ENCODE measurements at regions not wholly inside any gene's neighbourhood (a gene's known extent, or its start where the extent isn't known, plus 50 kb on each side); places are given as distances from the start of the nearest gene placed in this dataset.

GRCh38 chr9:22590336-22591033 is 143.9 kb downstream of the DMRTA1 start:
- no peak for DNase-seq (ENCODE audit: low read depth)
- TF ChIP-seq CTCF (conservative IDR thresholded peaks at IDR 0.05; ENCODE audit: low read depth, low read length), result no peak
- H3K4me3 ChIP-seq (ENCODE audit: low read length), result no peak overlapping the region

GRCh38 chr9:22595805-22596204 is 149.2 kb downstream of the DMRTA1 start:
- TF ChIP-seq CTCF (conservative IDR thresholded peaks at IDR 0.05; ENCODE audit: low read depth, low read length), result no peak
- no peak overlapping the region for H3K4me3 ChIP-seq (ENCODE audit: low read length)
- DNase-seq (ENCODE audit: low read depth), result no peak

GRCh38 chr9:22617156-22617555 is 170.5 kb downstream of the DMRTA1 start:
- no peak overlapping the region for H3K4me3 ChIP-seq (ENCODE audit: low read length)
- no peak for DNase-seq (ENCODE audit: low read depth)
- TF ChIP-seq CTCF (conservative IDR thresholded peaks at IDR 0.05; ENCODE audit: low read depth, low read length), result no peak

- TF ChIP-seq CTCF (conservative IDR thresholded peaks at IDR 0.05; ENCODE audit: low read depth, low read length), result no peak
- DNase-seq (ENCODE audit: low read depth), result no peak
- no peak overlapping the region for H3K4me3 ChIP-seq (ENCODE audit: low read length)
Measured at GRCh38 chr9:22622815-22623214, 176.2 kb downstream of the DMRTA1 start.

GRCh38 chr9:22623236-22623635 is 176.6 kb downstream of the DMRTA1 start:
- no peak for TF ChIP-seq CTCF (conservative IDR thresholded peaks at IDR 0.05; ENCODE audit: low read depth, low read length)
- no peak for DNase-seq (ENCODE audit: low read depth)
- H3K4me3 ChIP-seq (ENCODE audit: low read length), result no peak overlapping the region

- no peak for TF ChIP-seq CTCF (conservative IDR thresholded peaks at IDR 0.05; ENCODE audit: low read depth, low read length)
- no peak overlapping the region for H3K4me3 ChIP-seq (ENCODE audit: low read length)
- DNase-seq (ENCODE audit: low read depth), result no peak
Measured at GRCh38 chr9:22625540-22625939, 178.9 kb downstream of the DMRTA1 start.

- no peak overlapping the region for H3K4me3 ChIP-seq (ENCODE audit: low read length)
- no peak for TF ChIP-seq CTCF (conservative IDR thresholded peaks at IDR 0.05; ENCODE audit: low read depth, low read length)
- DNase-seq (ENCODE audit: low read depth), result no peak
Measured at GRCh38 chr9:22643541-22643940, 196.9 kb downstream of the DMRTA1 start.

All from retinal pigment epithelial cell (primary cell).